ENCODE measurements at regions not wholly inside any gene's neighbourhood (a gene's known extent, or its start where the extent isn't known, plus 50 kb on each side); places are given as distances from the start of the nearest gene placed in this dataset.

DNA sequence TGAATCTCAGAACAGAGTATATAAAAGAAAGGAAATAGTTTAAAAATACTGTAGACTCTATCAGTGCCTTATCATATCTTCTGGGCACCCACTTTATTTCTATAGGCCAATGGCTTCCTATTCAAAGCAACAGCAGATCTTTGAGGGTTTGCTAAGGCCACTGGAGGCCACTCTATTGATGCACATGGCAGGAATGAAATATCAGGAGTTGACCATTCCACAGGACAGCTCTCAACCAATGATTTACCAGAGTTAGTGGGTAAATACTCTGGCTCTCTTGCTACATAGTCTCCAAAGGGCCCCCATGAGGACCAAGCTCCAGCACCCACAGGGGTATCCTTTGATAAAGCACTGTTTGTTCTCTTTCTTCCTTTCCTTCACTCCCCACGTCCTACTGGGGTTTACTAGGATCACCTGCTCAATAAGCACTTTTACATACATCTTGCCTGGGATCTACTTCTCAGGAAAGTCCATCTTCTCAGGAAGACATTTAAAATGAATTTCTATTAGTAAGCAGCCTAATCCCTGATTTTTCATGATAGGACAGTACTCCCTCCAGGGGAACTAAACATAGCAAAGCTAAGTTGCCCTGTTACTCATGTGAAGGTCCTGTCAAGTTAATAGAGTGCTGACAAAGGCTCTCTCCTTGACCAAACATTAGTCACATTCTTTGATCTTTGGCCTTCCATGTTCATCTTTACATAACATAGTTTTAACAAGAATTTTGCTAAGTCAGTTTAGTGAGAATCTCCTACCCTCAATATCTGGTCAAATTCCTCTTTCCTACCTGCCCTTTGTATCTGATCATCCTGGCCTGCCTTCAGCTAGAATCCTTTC, 459.7 kb downstream of the GRXCR1 start (continued):
- TF ChIP-seq, protein P1, sequence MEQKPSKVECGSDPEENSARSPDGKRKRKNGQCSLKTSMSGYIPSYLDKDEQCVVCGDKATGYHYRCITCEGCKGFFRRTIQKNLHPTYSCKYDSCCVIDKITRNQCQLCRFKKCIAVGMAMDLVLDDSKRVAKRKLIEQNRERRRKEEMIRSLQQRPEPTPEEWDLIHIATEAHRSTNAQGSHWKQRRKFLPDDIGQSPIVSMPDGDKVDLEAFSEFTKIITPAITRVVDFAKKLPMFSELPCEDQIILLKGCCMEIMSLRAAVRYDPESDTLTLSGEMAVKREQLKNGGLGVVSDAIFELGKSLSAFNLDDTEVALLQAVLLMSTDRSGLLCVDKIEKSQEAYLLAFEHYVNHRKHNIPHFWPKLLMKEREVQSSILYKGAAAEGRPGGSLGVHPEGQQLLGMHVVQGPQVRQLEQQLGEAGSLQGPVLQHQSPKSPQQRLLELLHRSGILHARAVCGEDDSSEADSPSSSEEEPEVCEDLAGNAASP (IDR thresholded peaks at IDR 0.05), result no peak
- TF ChIP-seq MAFF (IDR thresholded peaks at IDR 0.05; ENCODE audit: low read length) (no peak), CXXC5 (CRISPR knock-in tag; IDR thresholded peaks at IDR 0.05) (no peak)

- H3K9ac ChIP-seq (ENCODE audit: insufficient read depth in 1 of 2, low read depth in 2 of 2, low read length in 2 of 2), result no peak overlapping the region
- FAIRE-seq, result no peak
- no peak overlapping the region for H3K4me3 ChIP-seq
- DNase-seq (ENCODE audit: extremely low read depth in 1 of 4, low spot score in 3 of 4), result no peak
- H4K20me1 ChIP-seq (replicated peaks; ENCODE audit: control insufficient read depth, insufficient read depth, low read length), result no peaks in the 10 kb centered on the region
- TF ChIP-seq ZBTB7A (IDR thresholded peaks at IDR 0.05; ENCODE audit: borderline replicate concordance, control insufficient read depth, low read depth, low read length) (no peak), SMAD3 (CRISPR knock-in tag; conservative IDR thresholded peaks at IDR 0.05) (no peak)
- H3K36me3 ChIP-seq (ENCODE audit: control insufficient read depth, insufficient read depth, low read length), result no peaks in the 10 kb centered on the region
- ChIA-PET CTCF (ENCODE audit: low intra/inter-chr PET ratio) (no interaction called here), POLR2A (no interaction called here)
- H3K27ac ChIP-seq (ENCODE audit: extremely low read depth, low read depth, low read length), result no peak overlapping the region
- intact Hi-C loops (cut with micrococcal nuclease) (no loop called here), in situ Hi-C loops (cut with MboI) (no loop called here)
- H3K79me2 ChIP-seq (ENCODE audit: control insufficient read depth, insufficient read depth, low read length), result no peaks in the 10 kb centered on the region
- no peak overlapping the region for H3K4me2 ChIP-seq (ENCODE audit: insufficient read depth, low read length)
- H2AFZ ChIP-seq (ENCODE audit: low read depth, low read length), result no peak overlapping the region
- H3K4me1 ChIP-seq (replicated peaks in 1 of 2; ENCODE audit: control insufficient read depth in 2 of 2, insufficient read depth in 2 of 2, low read length in 2 of 2), result no peaks in the 10 kb centered on the region
- no peaks in the 10 kb centered on the region for H3K27me3 ChIP-seq (ENCODE audit: control insufficient read depth in 2 of 2, insufficient read depth in 2 of 2, low read length in 2 of 2)
- no peaks in the 10 kb centered on the region for H3K9me1 ChIP-seq (ENCODE audit: control insufficient read depth, insufficient read depth, low read length)
- WGBS (ENCODE audit: insufficient coverage, low coverage, missing lambda C conversion rate), result 0% methylated on average over 3 of the region's 3 CpGs
- H3K9me3 ChIP-seq (replicated peaks; ENCODE audit: control insufficient read depth, insufficient read depth, low read depth, low read length), result peaks cover 2% of the 10 kb centered on the region
- BruUV-seq (replicated peaks), result no TSS peak
- ATAC-seq, result no peak
Observed at GRCh38 chr4:43352859-43353258, 460.3 kb downstream of the GRXCR1 start.
